H1 (cell line): ENCODE measurements at regions not wholly inside any gene's neighbourhood (a gene's known extent, or its start where the extent isn't known, plus 50 kb on each side); places are given as distances from the start of the nearest gene placed in this dataset.

Experiments
- CTCF ChIA-PET: fragments of 300-600 bp; sonication (Branson Sonifier 250); formaldehyde crosslinking; loops from one replicate; lab custom pipeline; 2021; ENCODE audit not compliant: partially characterized antibody; lab: Charles Lee
- POLR2A ChIA-PET: fragments of 300-600 bp; sonication (Branson Sonifier 250); formaldehyde crosslinking; loops from one replicate; lab custom pipeline; 2021; ENCODE audit warnings: inconsistent platforms; ENCODE audit not compliant: partially characterized antibody; lab: Charles Lee
- DNase-seq, 2 experiments: peaks; one replicate each; pipeline versions ENCODE4 v3.0.0 to v3.0.0-alpha.2; 2010 to 2022; ENCODE audit warnings: low spot score in 2 of 2, low read depth in 1 of 2, mixed read lengths in 1 of 2
- FAIRE-seq: peaks from 2 replicates; lab custom pipeline; 2011; peaks lifted over from hg19 to GRCh38; lab: Jason Lieb, UNC
- H2AFZ ChIP-seq: 2 replicates; pipeline ENCODE4 v1.8.1; 2012; ENCODE audit warnings: low read length, inconsistent platforms
- H2AK5ac ChIP-seq: 2 replicates; pipeline ENCODE4 v1.6.1; 2013; ENCODE audit warnings: low read depth, low read length
- H2BK120ac ChIP-seq: replicated peaks from 2 replicates; pipeline ENCODE3; 2013; ENCODE audit warnings: low read depth, low read length, inconsistent platforms
- H2BK12ac ChIP-seq: 2 replicates; pipeline ENCODE4 v1.6.1; 2013; ENCODE audit warnings: low read depth, low read length
- H2BK15ac ChIP-seq: 2 replicates; pipeline ENCODE4 v1.6.1; 2013; ENCODE audit warnings: low read length
- H2BK20ac ChIP-seq: 2 replicates; pipeline ENCODE4 v1.6.1; 2013; ENCODE audit warnings: low read length
- H2BK5ac ChIP-seq: 2 replicates; pipeline ENCODE4 v1.6.1; 2013; ENCODE audit warnings: low read depth, low read length
- H3K14ac ChIP-seq: 2 replicates; pipeline ENCODE4 v1.6.1; 2013; ENCODE audit warnings: inconsistent platforms; ENCODE audit not compliant: insufficient read length
- H3K18ac ChIP-seq: 2 replicates; pipeline ENCODE4 v1.6.1; 2013; ENCODE audit warnings: low read length; ENCODE audit errors: extremely low read depth
- H3K23ac ChIP-seq: 2 replicates; pipeline ENCODE4 v1.6.1; 2013; ENCODE audit warnings: inconsistent platforms; ENCODE audit not compliant: insufficient read length
- H3K23me2 ChIP-seq: 2 replicates; pipeline ENCODE4 v1.6.1; 2013; ENCODE audit warnings: low read depth, low read length
- H3K27ac ChIP-seq: 2 replicates; pipeline ENCODE4 v1.6.1; 2011; ENCODE audit warnings: low read depth, low read length, inconsistent platforms
- H3K27me3 ChIP-seq, 4 experiments: replicated peaks in 1 of 4; 1 replicate in 1 of 4; 2 replicates in 3 of 4; pipeline versions ENCODE4 v1.6.1 to v1.8.1; 2011 to 2013; ENCODE audit warnings: low read length in 3 of 4, mild to moderate bottlenecking in 3 of 4, inconsistent platforms in 2 of 4, mixed read lengths in 2 of 4, moderate library complexity in 1 of 4; ENCODE audit not compliant: control insufficient read depth in 3 of 4, insufficient read depth in 3 of 4; ENCODE audit errors: extremely low read depth in 1 of 4
- H3K36me3 ChIP-seq, 4 experiments: 2 replicates each; pipeline versions ENCODE4 v1.6.1 to v1.8.1; 2011 to 2013; ENCODE audit warnings: mild to moderate bottlenecking in 4 of 4, low read length in 3 of 4, moderate library complexity in 2 of 4, control low read depth in 1 of 4, inconsistent platforms in 1 of 4; ENCODE audit not compliant: insufficient read depth in 4 of 4, control insufficient read depth in 2 of 4
- H3K4ac ChIP-seq: replicated peaks from 2 replicates; pipeline ENCODE3; 2013; ENCODE audit warnings: low read length, low read depth, mixed read lengths, inconsistent platforms; ENCODE audit not compliant: insufficient read length
- H3K4me1 ChIP-seq, 4 experiments: replicated peaks in 1 of 4; 1 replicate in 1 of 4; 2 replicates in 3 of 4; pipeline versions ENCODE4 v1.6.1 to v1.8.1; 2011 to 2013; ENCODE audit warnings: low read length in 3 of 4, inconsistent platforms in 2 of 4, mixed read lengths in 1 of 4; ENCODE audit not compliant: insufficient read depth in 4 of 4, control insufficient read depth in 3 of 4
- H3K4me2 ChIP-seq, 2 experiments: 2 replicates each; pipeline versions ENCODE4 v1.6.1 to v1.8.1; 2011 to 2013; ENCODE audit warnings: low read depth in 2 of 2, low read length in 2 of 2, control low read depth in 1 of 2, inconsistent platforms in 1 of 2, mild to moderate bottlenecking in 1 of 2; ENCODE audit not compliant: insufficient read depth in 1 of 2
- H3K4me3 ChIP-seq, 4 experiments: fragments of 200-600, 300-600 bp in 1 of 4; sonication (generic), shearing (Covaris generic), sonication (Bioruptor Twin) in 1 of 4; 2 replicates each; pipeline versions ENCODE4 v1.5.1 to v1.8.1; 2011 to 2016; ENCODE audit warnings: low read length in 4 of 4, low read depth in 3 of 4, control low read depth in 2 of 4, inconsistent platforms in 2 of 4, mild to moderate bottlenecking in 2 of 4, mixed read lengths in 1 of 4, moderate library complexity in 1 of 4; ENCODE audit not compliant: insufficient read depth in 2 of 4; ENCODE audit errors: extremely low read depth in 1 of 4
- H3K56ac ChIP-seq: replicated peaks from 2 replicates; pipeline ENCODE3; 2013; ENCODE audit warnings: low read depth, mild to moderate bottlenecking, mixed read lengths, low read length, inconsistent platforms; ENCODE audit not compliant: insufficient read length
- H3K79me1 ChIP-seq: 2 replicates; pipeline ENCODE4 v1.6.1; 2013; ENCODE audit warnings: low read depth, low read length, control low read depth
- H3K79me2 ChIP-seq, 2 experiments: 2 replicates each; pipeline versions ENCODE4 v1.6.1 to v1.8.1; 2012 to 2013; ENCODE audit warnings: low read length in 2 of 2, mild to moderate bottlenecking in 2 of 2, inconsistent platforms in 1 of 2; ENCODE audit not compliant: insufficient read depth in 2 of 2, control insufficient read depth in 1 of 2
- H3K9ac ChIP-seq, 4 experiments: replicated peaks in 1 of 4; 1 replicate in 1 of 4; 2 replicates in 3 of 4; pipeline versions ENCODE4 v1.6.1 to v1.8.1; 2011 to 2013; ENCODE audit warnings: low read depth in 3 of 4, low read length in 3 of 4, control low read depth in 2 of 4, mild to moderate bottlenecking in 2 of 4, moderate library complexity in 2 of 4, inconsistent platforms in 1 of 4; ENCODE audit errors: extremely low read depth in 1 of 4
- H3K9me3 ChIP-seq, 2 experiments: 2 replicates each; pipeline versions ENCODE4 v1.6.1 to v1.8.1; 2012 to 2013; ENCODE audit warnings: mild to moderate bottlenecking in 2 of 2, moderate library complexity in 2 of 2, control low read depth in 1 of 2, inconsistent platforms in 1 of 2, low read depth in 1 of 2, low read length in 1 of 2, mixed read lengths in 1 of 2; ENCODE audit not compliant: insufficient read depth in 2 of 2
- H4K20me1 ChIP-seq, 2 experiments: replicated peaks in 1 of 2; 2 replicates each; pipeline versions ENCODE3 to v1.8.1; 2011 to 2013; ENCODE audit warnings: inconsistent platforms in 2 of 2, low read length in 2 of 2, mild to moderate bottlenecking in 1 of 2; ENCODE audit not compliant: insufficient read depth in 2 of 2, control insufficient read depth in 1 of 2
- H4K5ac ChIP-seq: 2 replicates; pipeline ENCODE4 v1.6.1; 2013; ENCODE audit warnings: low read length, low read depth, mixed read lengths, inconsistent platforms; ENCODE audit not compliant: insufficient read length
- H4K8ac ChIP-seq: 2 replicates; pipeline ENCODE4 v1.8.0; 2013; ENCODE audit warnings: mild to moderate bottlenecking, moderate library complexity, low read length, inconsistent platforms; ENCODE audit not compliant: insufficient read depth; ENCODE audit errors: extremely low read depth
- H4K91ac ChIP-seq: replicated peaks from 2 replicates; pipeline ENCODE3; 2013; ENCODE audit warnings: low read length, mixed read lengths, inconsistent platforms; ENCODE audit not compliant: insufficient read length
- CBX8 ChIP-seq: fragments of 300-800, 300-1000 bp; sonication (generic); IDR thresholded peaks from 2 replicates; pipeline ENCODE4 v1.7.1; 2016; ENCODE audit warnings: low read depth, low read length, borderline replicate concordance
- CREB1 ChIP-seq: IDR thresholded peaks from 2 replicates; pipeline ENCODE4 v1.6.1; 2012; ENCODE audit warnings: inconsistent platforms
- EP300 ChIP-seq, 2 experiments: IDR thresholded peaks; 1 replicate in 1 of 2; 2 replicates in 1 of 2; pipeline ENCODE4 v1.6.1; 2011 to 2012; ENCODE audit warnings: low read depth in 2 of 2, low read length in 2 of 2, mild to moderate bottlenecking in 2 of 2, borderline replicate concordance in 1 of 2, inconsistent platforms in 1 of 2, moderate library complexity in 1 of 2
- FOSL1 ChIP-seq: IDR thresholded peaks from 2 replicates; pipeline ENCODE4 v1.6.1; 2011; ENCODE audit warnings: mild to moderate bottlenecking, low read depth, low read length, moderate library complexity; ENCODE audit not compliant: insufficient read depth
- GTF2F1 ChIP-seq: IDR thresholded peaks from 2 replicates; pipeline ENCODE4 v1.6.1; 2012; ENCODE audit warnings: low read depth, low read length, improper control_type of control experiment, borderline replicate concordance
- KDM5A ChIP-seq: fragments of 200-600 bp; IDR thresholded peaks from 2 replicates; pipeline ENCODE4 v1.7.1; 2012; ENCODE audit warnings: mild to moderate bottlenecking, low read length, inconsistent platforms, mixed read lengths
- WGBS, 2 experiments: shearing (Covaris generic) in 1 of 2; methylation state at CpG; one replicate each; pipeline versions ENCODE4 v1.1.6 to v1.1.7; 2013 to 2015; ENCODE audit warnings: low lambda C conversion rate in 2 of 2, mixed read lengths in 2 of 2, inconsistent platforms in 1 of 2, low coverage in 1 of 2, missing lambda C conversion rate in 1 of 2; ENCODE audit not compliant: insufficient replicate concordance in 2 of 2, insufficient coverage in 1 of 2, insufficient read length in 1 of 2; ENCODE audit errors: extremely low coverage in 1 of 2, missing lambda C conversion rate in 1 of 2; 5-methylcytosine and 5-hydroxymethylcytosine counted together

- Histone ChIP-seq H2BK12ac (no peak overlapping the region), H3K23ac (no peak overlapping the region), H3K18ac (no peak overlapping the region), H3K9ac (no peak overlapping the region), H3K79me2 (no peaks in the 10 kb centered on the region), H3K27me3 (no peaks in the 10 kb centered on the region), H3K4me3 (no peak overlapping the region), H3K4ac (no peak overlapping the region), H3K23me2 (no peaks in the 10 kb centered on the region), H3K14ac (no peak overlapping the region), H3K4me2 (no peak overlapping the region), H4K20me1 (no peaks in the 10 kb centered on the region), H3K56ac (no peak overlapping the region), H3K27ac (no peak overlapping the region), H4K8ac (no peak overlapping the region), H3K9me3 (no peaks in the 10 kb centered on the region), H2BK5ac (no peak overlapping the region), H2BK15ac (no peak overlapping the region), H4K91ac (no peak overlapping the region), H3K79me1 (no peaks in the 10 kb centered on the region), H2BK20ac (no peak overlapping the region), H3K36me3 (no peaks in the 10 kb centered on the region), H4K5ac (no peak overlapping the region), H2AFZ (no peak overlapping the region), H3K4me1 (no peaks in the 10 kb centered on the region), H2AK5ac (no peak overlapping the region), H2BK120ac (no peak overlapping the region)
- no peak for DNase-seq
- no peak for TF ChIP-seq CREB1
- no peak for TF ChIP-seq EP300 (IDR thresholded peaks at IDR 0.05; ENCODE audit: borderline replicate concordance in 1 of 2, low read depth in 2 of 2, low read length in 2 of 2)
- TF ChIP-seq FOSL1, result no peak
- TF ChIP-seq CBX8, result no peak
- no peak for TF ChIP-seq GTF2F1
- no peak for TF ChIP-seq KDM5A
- POLR2A ChIA-PET, result no interaction called here
- no peak for FAIRE-seq
- WGBS, 2 experiments, result 97% methylated on average over 2 of the region's 2 CpGs; no CpG with 5 or more reads in 1 of the 2 experiments
- CTCF ChIA-PET, result no interaction called here
Measured at GRCh38 chr18:75687626-75688025, 260.1 kb upstream of the SMIM21 start.
